Osteoblast (primary cell): ENCODE measurements at regions not wholly inside any gene's neighbourhood (a gene's known extent, or its start where the extent isn't known, plus 50 kb on each side); places are given as distances from the start of the nearest gene placed in this dataset.

Experiments used
- DNase-seq: peaks from one replicate; pipeline ENCODE4 v3.0.0; 2011; ENCODE audit warnings: low spot score, mixed read lengths; ENCODE audit not compliant: insufficient read length; ENCODE audit errors: missing footprints
- H2AFZ ChIP-seq: 2 replicates; pipeline ENCODE4 v1.6.0; 2011; ENCODE audit warnings: mild to moderate bottlenecking, low read length
- H3K27ac ChIP-seq: 2 replicates; pipeline ENCODE4 v1.5.1; 2011; ENCODE audit warnings: mild to moderate bottlenecking, low read depth, low read length, moderate library complexity
- H3K27me3 ChIP-seq: 2 replicates; pipeline ENCODE4 v1.6.0; 2012; ENCODE audit warnings: mild to moderate bottlenecking, control low read depth, inconsistent platforms, low read length, moderate library complexity; ENCODE audit not compliant: insufficient read depth
- H3K36me3 ChIP-seq: 2 replicates; pipeline ENCODE4 v1.5.1; 2011; ENCODE audit warnings: mild to moderate bottlenecking, low read length, control low read depth, moderate library complexity; ENCODE audit not compliant: insufficient read depth
- H3K4me1 ChIP-seq: 2 replicates; pipeline ENCODE4 v1.5.1; 2011; ENCODE audit warnings: mild to moderate bottlenecking, low read length, control low read depth, moderate library complexity; ENCODE audit not compliant: insufficient read depth
- H3K4me2 ChIP-seq: 2 replicates; pipeline ENCODE4 v1.6.0; 2011; ENCODE audit warnings: mild to moderate bottlenecking, low read length; ENCODE audit not compliant: insufficient read depth
- H3K4me3 ChIP-seq: fragments of 200-600 bp; sonication (generic); 3 replicates; pipeline ENCODE4 v1.5.1; 2012; ENCODE audit warnings: mild to moderate bottlenecking, low read length, inconsistent platforms; ENCODE audit not compliant: insufficient read depth
- H3K79me2 ChIP-seq: 2 replicates; pipeline ENCODE4 v1.6.0; 2012; ENCODE audit warnings: mild to moderate bottlenecking, low read length, control low read depth, inconsistent platforms; ENCODE audit not compliant: insufficient read depth
- H3K9me3 ChIP-seq: 2 replicates; pipeline ENCODE4 v1.5.1; 2011; ENCODE audit warnings: low read depth, low read length, control low read depth
- H4K20me1 ChIP-seq: 2 replicates; pipeline ENCODE4 v1.6.0; 2012; ENCODE audit warnings: mild to moderate bottlenecking, low read length, control low read depth; ENCODE audit not compliant: insufficient read depth
- TF ChIP-seq, protein P1 (sequence below): IDR thresholded peaks from 2 replicates; pipeline ENCODE4 v1.5.1; 2011; ENCODE audit warnings: mild to moderate bottlenecking, low read depth, low read length, moderate library complexity; ENCODE audit errors: extremely low read depth

- H3K36me3 ChIP-seq = no peaks in the 10 kb centered on the region
- no peaks in the 10 kb centered on the region for H3K9me3 ChIP-seq
- H4K20me1 ChIP-seq = no peaks in the 10 kb centered on the region
- DNase-seq = no peak
- no peaks in the 10 kb centered on the region for H3K27me3 ChIP-seq
- H2AFZ ChIP-seq = no peak overlapping the region
- peaks cover 30% of the 10 kb centered on the region for H3K4me1 ChIP-seq
- no peak overlapping the region for H3K27ac ChIP-seq
- H3K4me3 ChIP-seq = no peak overlapping the region
- TF ChIP-seq, protein P1, sequence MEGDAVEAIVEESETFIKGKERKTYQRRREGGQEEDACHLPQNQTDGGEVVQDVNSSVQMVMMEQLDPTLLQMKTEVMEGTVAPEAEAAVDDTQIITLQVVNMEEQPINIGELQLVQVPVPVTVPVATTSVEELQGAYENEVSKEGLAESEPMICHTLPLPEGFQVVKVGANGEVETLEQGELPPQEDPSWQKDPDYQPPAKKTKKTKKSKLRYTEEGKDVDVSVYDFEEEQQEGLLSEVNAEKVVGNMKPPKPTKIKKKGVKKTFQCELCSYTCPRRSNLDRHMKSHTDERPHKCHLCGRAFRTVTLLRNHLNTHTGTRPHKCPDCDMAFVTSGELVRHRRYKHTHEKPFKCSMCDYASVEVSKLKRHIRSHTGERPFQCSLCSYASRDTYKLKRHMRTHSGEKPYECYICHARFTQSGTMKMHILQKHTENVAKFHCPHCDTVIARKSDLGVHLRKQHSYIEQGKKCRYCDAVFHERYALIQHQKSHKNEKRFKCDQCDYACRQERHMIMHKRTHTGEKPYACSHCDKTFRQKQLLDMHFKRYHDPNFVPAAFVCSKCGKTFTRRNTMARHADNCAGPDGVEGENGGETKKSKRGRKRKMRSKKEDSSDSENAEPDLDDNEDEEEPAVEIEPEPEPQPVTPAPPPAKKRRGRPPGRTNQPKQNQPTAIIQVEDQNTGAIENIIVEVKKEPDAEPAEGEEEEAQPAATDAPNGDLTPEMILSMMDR = no peak
- H3K4me2 ChIP-seq = no peak overlapping the region
- H3K79me2 ChIP-seq = no peaks in the 10 kb centered on the region
Observed at GRCh38 chr11:27244900-27245299, 118.1 kb downstream of the CCDC34 start.

- no peaks in the 10 kb centered on the region for H4K20me1 ChIP-seq
- TF ChIP-seq, protein P1 = no peak
- H3K4me2 ChIP-seq = no peak overlapping the region
- no peak overlapping the region for H3K4me3 ChIP-seq
- DNase-seq = no peak
- H3K36me3 ChIP-seq = no peaks in the 10 kb centered on the region
- peaks cover 46% of the 10 kb centered on the region for H3K4me1 ChIP-seq
- H3K79me2 ChIP-seq = no peaks in the 10 kb centered on the region
- no peaks in the 10 kb centered on the region for H3K9me3 ChIP-seq
- peak overlapping the region; percentile 88 for H3K27ac ChIP-seq
- peak overlapping the region; percentile 23 for H2AFZ ChIP-seq
- H3K27me3 ChIP-seq = no peaks in the 10 kb centered on the region
Observed at GRCh38 chr11:27242591-27242990, 120.4 kb downstream of the CCDC34 start.

- no peaks in the 10 kb centered on the region for H3K79me2 ChIP-seq
- H3K27ac ChIP-seq = peak overlapping the region; percentile 88
- TF ChIP-seq, protein P1 = no peak
- peaks cover 42% of the 10 kb centered on the region for H3K4me1 ChIP-seq
- H3K36me3 ChIP-seq = no peaks in the 10 kb centered on the region
- peak; percentile 88 for DNase-seq
- no peaks in the 10 kb centered on the region for H3K9me3 ChIP-seq
- no peaks in the 10 kb centered on the region for H4K20me1 ChIP-seq
- no peak overlapping the region for H2AFZ ChIP-seq
- peak overlapping the region; percentile 9 for H3K4me2 ChIP-seq
- H3K4me3 ChIP-seq = no peak overlapping the region
- no peaks in the 10 kb centered on the region for H3K27me3 ChIP-seq
Observed at GRCh38 chr11:27241311-27242122, 121.5 kb downstream of the CCDC34 start.

DNA sequence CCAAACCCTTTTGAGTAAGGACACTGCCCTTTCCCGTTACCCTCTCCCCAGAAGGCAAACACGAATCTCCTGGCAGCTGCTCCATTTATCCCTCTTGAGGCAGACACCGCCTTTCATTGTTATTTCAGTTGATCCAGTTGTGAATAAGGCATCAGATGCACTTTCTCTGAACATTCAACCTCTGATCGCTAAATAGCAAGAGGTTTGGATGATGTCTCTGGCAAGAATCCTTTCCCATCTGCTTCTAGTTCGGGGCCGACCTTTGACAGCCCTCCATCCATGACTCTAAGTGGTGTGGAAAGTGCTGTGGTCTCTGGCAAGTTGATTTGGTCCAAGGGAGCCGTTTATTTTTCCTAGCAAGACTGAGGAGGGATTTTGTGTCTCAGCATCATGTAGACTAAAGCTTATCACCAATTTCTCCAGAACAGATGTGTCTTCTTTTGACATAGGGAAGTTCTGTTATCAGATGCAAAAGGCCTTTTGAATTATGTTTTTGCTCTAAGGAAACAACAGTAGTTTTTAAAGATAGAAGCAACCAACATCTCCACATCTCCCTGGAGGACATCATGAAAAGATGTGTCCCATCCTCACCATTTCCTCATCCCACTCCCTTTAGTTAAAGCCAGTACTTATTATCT lies 123.6 kb downstream of the CCDC34 start:
- H3K27me3 ChIP-seq = no peaks in the 10 kb centered on the region
- H3K9me3 ChIP-seq = no peaks in the 10 kb centered on the region
- peak overlapping the region; percentile 69 for H3K27ac ChIP-seq
- no peak for DNase-seq
- H2AFZ ChIP-seq = peak overlapping the region; percentile 52
- H4K20me1 ChIP-seq = no peaks in the 10 kb centered on the region
- no peaks in the 10 kb centered on the region for H3K36me3 ChIP-seq
- TF ChIP-seq, protein P1 = no peak
- H3K4me3 ChIP-seq = no peak overlapping the region
- H3K79me2 ChIP-seq = no peaks in the 10 kb centered on the region
- peaks cover 52% of the 10 kb centered on the region for H3K4me1 ChIP-seq
- H3K4me2 ChIP-seq = peak overlapping the region; percentile 21
